ENCODE measurements at regions not wholly inside any gene's neighbourhood (a gene's known extent, or its start where the extent isn't known, plus 50 kb on each side); places are given as distances from the start of the nearest gene placed in this dataset.

GRCh38 chr6:43877036-43877435 lies 107.0 kb downstream of the VEGFA start:
- no peak for ATAC-seq
- RAD21 ChIA-PET (ENCODE audit: low non-redundant PET in 1 of 2, low total read pairs in 2 of 2, uncharacterized antibody in 2 of 2, unreplicated experiment in 2 of 2), result interaction anchor here in 1 of 2 experiments (0.6 kb wide), 1 partner anchor 111 kb away, joined by 3 read pairs; no protein-coding TSS in a partner anchor

More at GRCh38 chr6:43877036-43877435, 107.0 kb downstream of the VEGFA start:
- Histone ChIP-seq H3K4me1 (ENCODE audit: control insufficient read depth in 1 of 2, insufficient read depth in 2 of 2, low read length in 2 of 2) (no peaks in the 10 kb centered on the region), H3K9me2 (ENCODE audit: insufficient read depth) (no peaks in the 10 kb centered on the region), H3K4me3 (replicated peaks in 1 of 2; ENCODE audit: low read depth in 1 of 2, low read length in 2 of 2) (no peak overlapping the region), H3K9ac (ENCODE audit: low read length) (no peak overlapping the region), H3K9me3 (ENCODE audit: control insufficient read depth in 1 of 2, insufficient read depth in 1 of 2, low read depth in 1 of 2, low read length in 2 of 2) (no peaks in the 10 kb centered on the region), H3K4me2 (ENCODE audit: low read length) (no peak overlapping the region), H4K20me1 (ENCODE audit: insufficient read depth) (no peaks in the 10 kb centered on the region), H2AFZ (ENCODE audit: low read depth, low read length, poor library complexity, severe bottlenecking) (no peak overlapping the region), H3K27ac (ENCODE audit: low read depth, low read length) (no peak overlapping the region), H3K27me3 (ENCODE audit: insufficient read depth, low read length) (no peaks in the 10 kb centered on the region), H3K36me3 (ENCODE audit: control insufficient read depth in 1 of 2, insufficient read depth in 2 of 2, low read length in 2 of 2) (no peaks in the 10 kb centered on the region), H3K79me2 (ENCODE audit: insufficient read depth, low read length) (no peaks in the 10 kb centered on the region)
- ChIA-PET CTCF (no interaction called here), POLR2A (no interaction called here)
- TF ChIP-seq ELF1 (IDR thresholded peaks at IDR 0.05; ENCODE audit: borderline replicate concordance, low read depth) (no peak), SIN3A (IDR thresholded peaks at IDR 0.05; ENCODE audit: low read depth) (no peak), POLR2AphosphoS5 (IDR thresholded peaks at IDR 0.05; ENCODE audit: low read depth, low read length) (no peak), REST (IDR thresholded peaks at IDR 0.05; ENCODE audit: low read depth) (no peak), CTCF (IDR thresholded peaks at IDR 0.05 in 2 of 3, conservative IDR thresholded peaks at IDR 0.05 in 1 of 3; ENCODE audit: borderline replicate concordance in 1 of 3, insufficient read depth in 1 of 3, low read depth in 2 of 3, low read length in 2 of 3) (no peak), YY1 (IDR thresholded peaks at IDR 0.05; ENCODE audit: extremely low read depth, insufficient replicate concordance, low read depth, low read length) (no peak), EZH2phosphoT487 (IDR thresholded peaks at IDR 0.05; ENCODE audit: borderline replicate concordance) (no peak), FOSL1 (IDR thresholded peaks at IDR 0.05; ENCODE audit: low read depth) (no peak), SP1 (IDR thresholded peaks at IDR 0.05; ENCODE audit: low read depth) (no peak), JUND (IDR thresholded peaks at IDR 0.05) (no peak), EGR1 (IDR thresholded peaks at IDR 0.05; ENCODE audit: low read depth) (no peak), ZNF274 (IDR thresholded peaks at IDR 0.05; ENCODE audit: low read depth, low read length) (no peak), CBX3 (IDR thresholded peaks at IDR 0.05; ENCODE audit: low read depth) (no peak), SRF (IDR thresholded peaks at IDR 0.05; ENCODE audit: low read depth) (no peak), ZFX (IDR thresholded peaks at IDR 0.05) (no peak)
- TF ChIP-seq, protein P1, sequence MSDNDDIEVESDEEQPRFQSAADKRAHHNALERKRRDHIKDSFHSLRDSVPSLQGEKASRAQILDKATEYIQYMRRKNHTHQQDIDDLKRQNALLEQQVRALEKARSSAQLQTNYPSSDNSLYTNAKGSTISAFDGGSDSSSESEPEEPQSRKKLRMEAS (IDR thresholded peaks at IDR 0.05), result no peak
- TF ChIP-seq, protein P2, sequence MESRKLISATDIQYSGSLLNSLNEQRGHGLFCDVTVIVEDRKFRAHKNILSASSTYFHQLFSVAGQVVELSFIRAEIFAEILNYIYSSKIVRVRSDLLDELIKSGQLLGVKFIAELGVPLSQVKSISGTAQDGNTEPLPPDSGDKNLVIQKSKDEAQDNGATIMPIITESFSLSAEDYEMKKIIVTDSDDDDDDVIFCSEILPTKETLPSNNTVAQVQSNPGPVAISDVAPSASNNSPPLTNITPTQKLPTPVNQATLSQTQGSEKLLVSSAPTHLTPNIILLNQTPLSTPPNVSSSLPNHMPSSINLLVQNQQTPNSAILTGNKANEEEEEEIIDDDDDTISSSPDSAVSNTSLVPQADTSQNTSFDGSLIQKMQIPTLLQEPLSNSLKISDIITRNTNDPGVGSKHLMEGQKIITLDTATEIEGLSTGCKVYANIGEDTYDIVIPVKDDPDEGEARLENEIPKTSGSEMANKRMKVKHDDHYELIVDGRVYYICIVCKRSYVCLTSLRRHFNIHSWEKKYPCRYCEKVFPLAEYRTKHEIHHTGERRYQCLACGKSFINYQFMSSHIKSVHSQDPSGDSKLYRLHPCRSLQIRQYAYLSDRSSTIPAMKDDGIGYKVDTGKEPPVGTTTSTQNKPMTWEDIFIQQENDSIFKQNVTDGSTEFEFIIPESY (IDR thresholded peaks at IDR 0.05; ENCODE audit: extremely low read depth, insufficient replicate concordance, low read length), result no peak
- intact Hi-C loops (cut with micrococcal nuclease), result no loop called here
- DNase-seq (ENCODE audit: low read depth, low spot score), result no peak
- no TSS peak for BruUV-seq (replicated peaks)

Measured in HCT116 (cell line).